ENCODE measurements at regions not wholly inside any gene's neighbourhood (a gene's known extent, or its start where the extent isn't known, plus 50 kb on each side); places are given as distances from the start of the nearest gene placed in this dataset.

DNA sequence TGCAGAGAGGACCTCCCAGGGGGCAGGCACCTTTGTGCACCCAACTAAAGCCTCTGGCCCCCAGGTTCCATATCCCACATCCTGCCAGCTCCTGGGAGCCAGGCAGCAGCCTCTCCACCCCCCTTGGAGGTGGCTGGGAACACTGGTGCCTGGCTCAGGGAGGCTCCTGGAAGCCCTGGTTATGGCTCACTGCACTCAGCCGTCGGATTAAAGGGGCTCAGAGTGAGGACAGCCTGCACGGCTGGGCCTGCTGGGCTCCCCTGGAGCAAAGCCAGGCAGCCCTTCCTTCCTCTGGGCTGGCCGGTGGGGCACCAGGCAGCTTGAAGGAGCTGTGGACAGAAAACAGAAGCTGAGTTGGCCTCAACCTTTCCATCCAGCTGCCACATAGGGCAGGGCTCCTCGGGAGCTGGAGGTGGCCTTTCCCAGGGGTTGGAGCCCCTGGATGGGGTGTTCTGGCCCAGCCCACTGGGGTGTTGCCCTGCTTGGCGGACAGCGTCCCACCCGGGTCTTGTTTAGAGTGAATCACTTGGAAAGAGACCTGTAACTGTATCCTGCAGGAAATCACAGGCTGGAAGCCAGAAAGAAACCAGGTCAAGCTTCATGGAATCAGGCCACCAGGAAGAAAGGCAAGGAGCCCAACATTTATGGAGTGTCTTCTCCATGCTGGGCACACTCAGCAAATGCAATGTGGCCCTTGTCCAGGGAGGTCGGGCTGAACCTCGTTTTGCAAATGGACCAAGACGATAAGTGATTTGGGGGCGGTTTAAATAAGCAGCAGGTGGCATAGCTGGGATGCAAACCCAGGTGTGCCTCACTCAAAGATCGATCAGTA lies 253.3 kb downstream of the SOX9 start:
- TF ChIP-seq, protein P1, sequence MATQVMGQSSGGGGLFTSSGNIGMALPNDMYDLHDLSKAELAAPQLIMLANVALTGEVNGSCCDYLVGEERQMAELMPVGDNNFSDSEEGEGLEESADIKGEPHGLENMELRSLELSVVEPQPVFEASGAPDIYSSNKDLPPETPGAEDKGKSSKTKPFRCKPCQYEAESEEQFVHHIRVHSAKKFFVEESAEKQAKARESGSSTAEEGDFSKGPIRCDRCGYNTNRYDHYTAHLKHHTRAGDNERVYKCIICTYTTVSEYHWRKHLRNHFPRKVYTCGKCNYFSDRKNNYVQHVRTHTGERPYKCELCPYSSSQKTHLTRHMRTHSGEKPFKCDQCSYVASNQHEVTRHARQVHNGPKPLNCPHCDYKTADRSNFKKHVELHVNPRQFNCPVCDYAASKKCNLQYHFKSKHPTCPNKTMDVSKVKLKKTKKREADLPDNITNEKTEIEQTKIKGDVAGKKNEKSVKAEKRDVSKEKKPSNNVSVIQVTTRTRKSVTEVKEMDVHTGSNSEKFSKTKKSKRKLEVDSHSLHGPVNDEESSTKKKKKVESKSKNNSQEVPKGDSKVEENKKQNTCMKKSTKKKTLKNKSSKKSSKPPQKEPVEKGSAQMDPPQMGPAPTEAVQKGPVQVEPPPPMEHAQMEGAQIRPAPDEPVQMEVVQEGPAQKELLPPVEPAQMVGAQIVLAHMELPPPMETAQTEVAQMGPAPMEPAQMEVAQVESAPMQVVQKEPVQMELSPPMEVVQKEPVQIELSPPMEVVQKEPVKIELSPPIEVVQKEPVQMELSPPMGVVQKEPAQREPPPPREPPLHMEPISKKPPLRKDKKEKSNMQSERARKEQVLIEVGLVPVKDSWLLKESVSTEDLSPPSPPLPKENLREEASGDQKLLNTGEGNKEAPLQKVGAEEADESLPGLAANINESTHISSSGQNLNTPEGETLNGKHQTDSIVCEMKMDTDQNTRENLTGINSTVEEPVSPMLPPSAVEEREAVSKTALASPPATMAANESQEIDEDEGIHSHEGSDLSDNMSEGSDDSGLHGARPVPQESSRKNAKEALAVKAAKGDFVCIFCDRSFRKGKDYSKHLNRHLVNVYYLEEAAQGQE (IDR thresholded peaks at IDR 0.05; ENCODE audit: insufficient read depth in 1 of 2, low read depth in 2 of 2, low read length in 2 of 2), result 0 out of 4 replicates have a peak, but pooled peaks of 1 of the 2 experiments have one; percentile 34
- no peak for TF ChIP-seq FOXP2 (optimal IDR thresholded peaks at IDR 0.05; ENCODE audit: borderline replicate concordance, extremely low read depth, extremely low read length, insufficient read depth)

DNA sequence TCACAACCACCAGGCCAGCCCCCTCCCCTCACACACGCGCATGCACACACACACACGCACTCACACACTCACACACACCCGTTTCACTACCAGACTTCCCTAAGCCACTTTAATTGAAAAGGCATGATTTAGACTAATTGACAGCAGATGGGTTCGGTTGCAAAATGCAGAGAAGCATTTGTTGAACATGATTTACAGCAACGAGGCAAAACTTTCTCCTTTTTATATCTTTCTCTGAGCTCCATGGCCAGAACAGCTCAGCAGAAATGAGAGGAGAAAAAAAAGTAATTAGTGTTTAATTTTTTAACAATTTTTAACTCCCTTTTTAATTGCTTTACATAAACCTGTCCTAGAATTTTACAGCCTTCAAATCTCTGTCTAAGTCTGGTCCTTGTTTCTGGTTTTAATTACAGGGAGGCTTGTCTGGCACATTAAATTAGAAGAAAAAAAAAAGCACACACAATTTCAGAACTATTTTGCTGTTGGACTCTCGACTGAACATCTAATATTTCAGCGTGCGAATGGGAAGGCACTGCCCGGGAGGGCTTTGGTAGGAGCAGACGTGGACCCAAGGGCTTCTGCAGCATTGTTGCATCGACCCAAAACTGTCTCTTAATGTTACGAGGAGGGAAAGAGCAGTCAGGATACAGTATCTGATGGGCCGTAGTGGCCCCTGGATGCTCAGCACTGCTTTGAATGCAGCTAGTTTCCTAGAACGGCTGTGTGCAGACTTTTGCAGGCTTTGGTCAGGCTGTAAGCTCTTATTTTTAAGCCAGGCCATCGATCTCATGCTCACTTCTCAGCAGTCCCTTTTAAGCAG lies 255.9 kb downstream of the SOX9 start:
- TF ChIP-seq FOXP2 (optimal IDR thresholded peaks at IDR 0.05; ENCODE audit: borderline replicate concordance, extremely low read depth, extremely low read length, insufficient read depth), result no peak
- TF ChIP-seq TAF1 (IDR thresholded peaks at IDR 0.05; ENCODE audit: borderline replicate concordance, insufficient read depth, low read length), result no peak
- TF ChIP-seq SIN3A (IDR thresholded peaks at IDR 0.05; ENCODE audit: borderline replicate concordance, insufficient read depth, low read length), result no peak
- no peak for TF ChIP-seq POLR2AphosphoS5 (IDR thresholded peaks at IDR 0.05; ENCODE audit: low read depth, low read length)
- TF ChIP-seq, protein P1 (IDR thresholded peaks at IDR 0.05; ENCODE audit: insufficient read depth in 1 of 2, low read depth in 2 of 2, low read length in 2 of 2), result no peak

DNA sequence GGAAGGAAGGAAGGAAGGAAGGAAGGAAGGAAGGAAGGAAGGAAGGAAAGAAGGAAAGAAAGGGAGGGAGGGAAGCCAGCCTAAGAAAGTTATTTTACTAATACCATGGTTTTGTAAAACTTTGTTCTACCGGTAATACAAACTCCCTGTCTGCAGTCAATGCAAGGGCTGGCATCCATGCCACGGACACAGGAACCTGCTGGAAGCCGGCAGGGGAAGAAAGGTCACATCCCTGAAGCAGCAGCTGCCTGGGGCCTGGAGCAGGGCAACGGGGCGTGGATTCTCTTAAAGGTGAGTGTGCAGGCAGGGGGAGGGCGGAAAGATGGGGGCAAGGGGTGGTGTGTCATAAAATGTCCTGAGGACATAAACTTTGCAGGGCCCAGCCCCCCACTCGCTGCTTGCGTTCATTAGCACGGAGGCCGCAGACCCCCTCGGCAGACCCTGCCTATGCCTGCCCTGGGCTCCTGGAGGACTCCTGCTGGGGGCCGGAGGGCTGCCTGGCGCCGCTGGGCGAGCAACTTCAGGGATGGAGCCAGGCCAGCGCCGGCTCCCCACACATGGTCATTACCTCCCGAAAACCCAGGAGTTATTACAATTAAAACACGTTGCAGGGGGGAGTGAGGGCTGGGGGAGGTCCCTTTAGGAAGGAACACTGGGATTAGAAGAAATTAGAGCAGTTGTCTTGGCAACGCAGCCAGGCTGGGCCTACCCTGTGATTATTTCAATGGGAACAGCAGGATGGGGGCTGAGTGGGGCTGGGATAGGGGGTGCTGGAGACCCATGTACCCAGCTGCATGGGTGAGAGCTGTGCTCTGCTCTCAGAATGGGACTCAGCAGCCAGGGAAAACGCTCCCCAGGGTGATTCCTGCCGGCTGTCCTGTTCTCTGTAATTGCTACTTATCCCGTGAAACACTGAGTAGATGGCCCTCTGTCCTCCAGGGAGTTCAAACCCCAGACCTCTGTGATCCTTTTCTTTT lies 257.9 kb downstream of the SOX9 start:
- TF ChIP-seq POLR2AphosphoS5 (IDR thresholded peaks at IDR 0.05; ENCODE audit: low read depth, low read length), result no peak
- TF ChIP-seq TAF1 (IDR thresholded peaks at IDR 0.05; ENCODE audit: borderline replicate concordance, insufficient read depth, low read length), result no peak
- TF ChIP-seq FOXP2 (optimal IDR thresholded peaks at IDR 0.05; ENCODE audit: borderline replicate concordance, extremely low read depth, extremely low read length, insufficient read depth), result no peak
- TF ChIP-seq, protein P1 (IDR thresholded peaks at IDR 0.05; ENCODE audit: insufficient read depth in 1 of 2, low read depth in 2 of 2, low read length in 2 of 2), result no peak
- no peak for TF ChIP-seq SIN3A (IDR thresholded peaks at IDR 0.05; ENCODE audit: borderline replicate concordance, insufficient read depth, low read length)

DNA sequence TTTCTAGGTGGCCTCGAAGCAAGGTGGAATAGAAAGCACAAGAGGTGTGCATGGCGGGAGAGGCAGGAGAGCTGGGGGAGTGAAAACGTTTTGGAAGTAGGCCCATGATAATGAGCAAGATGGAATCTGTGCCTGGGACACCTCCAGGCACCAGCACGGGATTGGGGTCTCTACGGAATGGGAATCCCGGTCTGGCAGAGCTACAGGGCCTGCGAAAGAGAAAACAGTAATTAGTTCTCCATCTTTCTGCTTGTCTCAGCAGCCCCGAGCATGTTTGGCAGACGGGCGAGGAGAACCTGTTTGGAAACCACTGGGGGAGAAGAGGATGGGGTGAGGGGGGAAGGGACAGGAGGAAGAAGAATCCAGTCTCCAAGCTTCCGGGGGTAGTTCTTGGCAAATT lies 258.7 kb downstream of the SOX9 start:
- TF ChIP-seq FOXP2 (optimal IDR thresholded peaks at IDR 0.05; ENCODE audit: borderline replicate concordance, extremely low read depth, extremely low read length, insufficient read depth), result no peak
- TF ChIP-seq, protein P1 (IDR thresholded peaks at IDR 0.05; ENCODE audit: insufficient read depth in 1 of 2, low read depth in 2 of 2, low read length in 2 of 2), result no peak
- TF ChIP-seq TAF1 (IDR thresholded peaks at IDR 0.05; ENCODE audit: borderline replicate concordance, insufficient read depth, low read length), result no peak
- TF ChIP-seq SIN3A (IDR thresholded peaks at IDR 0.05; ENCODE audit: borderline replicate concordance, insufficient read depth, low read length), result no peak
- TF ChIP-seq POLR2AphosphoS5 (IDR thresholded peaks at IDR 0.05; ENCODE audit: low read depth, low read length), result no peak

All from PFSK-1 (cell line).